K562 (cell line): ENCODE measurements at regions not wholly inside any gene's neighbourhood (a gene's known extent, or its start where the extent isn't known, plus 50 kb on each side); places are given as distances from the start of the nearest gene placed in this dataset.

ENCODE experiments used
- ATAC-seq: fragments of 200-7000 bp; cut with Tn5 transposase; 3 replicates; pipeline ENCODE4 v1.9.1; 2020; ENCODE audit warnings: moderate library complexity
- BruUV-seq: library from RNA; stranded (reverse); fragments of 400-500 nt; replicated peaks from 2 replicates; lab custom pipeline; 2021; lab: Mats Ljungman, UMichigan
- CTCF ChIA-PET: fragments of 300-600 bp; formaldehyde crosslinking; extraction: SDS; loops from one replicate; lab custom pipeline; 2021; ENCODE audit warnings: low intra/inter-chr PET ratio; lab: Yijun Ruan, JAX
- POLR2A ChIA-PET: fragments of 300-600, 350-650 bp; sonication (Branson Sonifier 250); formaldehyde crosslinking; extraction: SDS; loops from one replicate; lab custom pipeline; 2021; ENCODE audit warnings: antibody characterized with exemption, inconsistent platforms; lab: Yijun Ruan, JAX
- DNase-seq, 4 experiments: peaks; one replicate each; pipeline versions ENCODE4 v3.0.0 to v3.0.0-alpha.2; 2011 to 2018; ENCODE audit warnings: low spot score in 3 of 4, mixed read lengths in 3 of 4; ENCODE audit errors: extremely low read depth in 1 of 4
- FAIRE-seq: peaks from 2 replicates; lab custom pipeline; 2011; peaks lifted over from hg19 to GRCh38; lab: Jason Lieb, UNC
- H2AFZ ChIP-seq: 2 replicates; pipeline ENCODE4 v1.6.0; 2011; ENCODE audit warnings: low read depth, low read length, control low read depth, inconsistent platforms
- H3K27ac ChIP-seq: fragments of 200-600 bp; 3 replicates; pipeline ENCODE4 v1.8.0; 2011; ENCODE audit warnings: low read depth, mild to moderate bottlenecking, control low read depth, inconsistent platforms, low read length, moderate library complexity, mixed read lengths; ENCODE audit errors: extremely low read depth
- H3K27me3 ChIP-seq, 2 experiments: fragments of 300-600 bp in 1 of 2; 2 replicates in 1 of 2; 3 replicates in 1 of 2; pipeline versions ENCODE4 v1.6.0 to v1.8.0; 2011; ENCODE audit warnings: inconsistent platforms in 2 of 2, low read length in 2 of 2, mild to moderate bottlenecking in 1 of 2, mixed read lengths in 1 of 2, moderate library complexity in 1 of 2; ENCODE audit not compliant: control insufficient read depth in 2 of 2, insufficient read depth in 2 of 2
- H3K36me3 ChIP-seq: fragments of 300-600 bp; 3 replicates; pipeline ENCODE4 v1.8.0; 2011; ENCODE audit warnings: mild to moderate bottlenecking, low read length, inconsistent platforms; ENCODE audit not compliant: control insufficient read depth, insufficient read depth
- H3K4me1 ChIP-seq, 2 experiments: fragments of 200-600 bp in 1 of 2; replicated peaks in 1 of 2; 2 replicates in 1 of 2; 3 replicates in 1 of 2; pipeline versions ENCODE4 v1.5.1 to v1.8.0; 2011; ENCODE audit warnings: inconsistent platforms in 2 of 2, low read length in 2 of 2, mild to moderate bottlenecking in 1 of 2, mixed read lengths in 1 of 2, moderate library complexity in 1 of 2; ENCODE audit not compliant: control insufficient read depth in 2 of 2, insufficient read depth in 2 of 2
- H3K4me2 ChIP-seq: 2 replicates; pipeline ENCODE4 v1.6.1; 2011; ENCODE audit warnings: low read length, control low read depth, inconsistent platforms, mixed read lengths; ENCODE audit not compliant: insufficient read depth
- H3K4me3 ChIP-seq: fragments of 200-600 bp; sonication (generic), shearing (Covaris generic); 2 replicates; pipeline ENCODE4 v1.5.1; 2016; ENCODE audit warnings: control low read depth, inconsistent platforms
- H3K79me2 ChIP-seq: fragments of 200-600 bp; 3 replicates; pipeline ENCODE4 v1.8.0; 2011; ENCODE audit warnings: low read length, inconsistent platforms; ENCODE audit not compliant: control insufficient read depth, insufficient read depth
- H3K9ac ChIP-seq, 2 experiments: 2 replicates each; pipeline versions ENCODE4 v1.6.0 to v1.6.1; 2011; ENCODE audit warnings: low read depth in 2 of 2, low read length in 2 of 2, control low read depth in 1 of 2, inconsistent platforms in 1 of 2, mild to moderate bottlenecking in 1 of 2, mixed read lengths in 1 of 2; ENCODE audit not compliant: insufficient read depth in 1 of 2
- H3K9me1 ChIP-seq: one replicate; pipeline ENCODE4 v1.6.0; 2011; ENCODE audit warnings: inconsistent platforms, mild to moderate bottlenecking, low read length, moderate library complexity; ENCODE audit not compliant: control insufficient read depth, insufficient read depth
- H3K9me3 ChIP-seq: replicated peaks from 2 replicates; pipeline ENCODE4 v1.5.1; 2011; ENCODE audit warnings: low read depth, low read length, inconsistent platforms; ENCODE audit not compliant: control insufficient read depth, insufficient read depth
- H4K20me1 ChIP-seq: replicated peaks from 2 replicates; pipeline ENCODE4 v1.6.1; 2011; ENCODE audit warnings: low read length, inconsistent platforms, mixed read lengths; ENCODE audit not compliant: control insufficient read depth, insufficient read depth
- GATA2 ChIP-seq: sonication (generic); formaldehyde crosslinking; IDR thresholded peaks from 2 replicates; pipeline ENCODE4 v1.4.0; 2020; ENCODE audit warnings: mild to moderate bottlenecking, missing genetic modification reagents
- HDGF ChIP-seq: fragments of 450-650 bp; IDR thresholded peaks from 2 replicates; pipeline ENCODE4 v1.6.1; 2016
- HEY1 ChIP-seq: fragments of 250-450 bp; sonication (Bioruptor Pico); IDR thresholded peaks from 2 replicates; pipeline ENCODE4 v1.5.0; 2020; ENCODE audit warnings: mild to moderate bottlenecking, moderate library complexity, borderline replicate concordance
- LEF1 ChIP-seq: fragments of 450-650 bp; IDR thresholded peaks from 2 replicates; pipeline ENCODE4 v1.6.1; 2016; ENCODE audit warnings: mild to moderate bottlenecking
- NBN ChIP-seq: fragments of 450-650 bp; IDR thresholded peaks from 2 replicates; pipeline ENCODE4 v1.6.1; 2016; ENCODE audit warnings: low read depth, mild to moderate bottlenecking
- PHTF2 ChIP-seq: fragments of 250-450 bp; sonication (Bioruptor Pico); IDR thresholded peaks from 2 replicates; pipeline ENCODE4 v1.5.0; 2021; ENCODE audit warnings: mild to moderate bottlenecking
- SIRT6 ChIP-seq: IDR thresholded peaks from one replicate; pipeline ENCODE4 v1.6.1; 2012; ENCODE audit warnings: low read depth, mild to moderate bottlenecking, control low read depth, inconsistent platforms, low read length, moderate library complexity
- SMARCB1 ChIP-seq: IDR thresholded peaks from 2 replicates; pipeline ENCODE4 v1.6.1; 2011; ENCODE audit warnings: improper control_type of control experiment, low read depth; ENCODE audit not compliant: insufficient read length
- SUPT5H ChIP-seq: fragments of 450-650 bp; IDR thresholded peaks from 2 replicates; pipeline ENCODE4 v1.6.1; 2016
- TCF7L2 ChIP-seq: fragments of 150-350 bp; IDR thresholded peaks from 2 replicates; pipeline ENCODE4 v1.6.1; 2016; ENCODE audit warnings: low read depth, mild to moderate bottlenecking, low read length, moderate library complexity
- ZNF217 ChIP-seq: sonication (generic); formaldehyde crosslinking; IDR thresholded peaks from 2 replicates; pipeline ENCODE4 v1.8.0; 2022; ENCODE audit warnings: mild to moderate bottlenecking, missing genetic modification reagents
- WGBS: fragments of 100-300 bp; shearing (Covaris generic); methylation state at CpG from one replicate; pipeline ENCODE4 v1.1.6; 2016; ENCODE audit warnings: low coverage, mixed read lengths; ENCODE audit not compliant: insufficient coverage; ENCODE audit errors: missing lambda C conversion rate; 5-methylcytosine and 5-hydroxymethylcytosine counted together
- in situ Hi-C: fragments of 300-500 bp; cut with MboI; formaldehyde crosslinking; loops from 4 replicates; pipeline ENCODE4 v1.15.0; 2018; ENCODE audit warnings: inconsistent platforms, mixed read lengths
- intact Hi-C: fragments of 100-400 bp; cut with micrococcal nuclease; formaldehyde crosslinking; loops from 2 replicates; pipeline ENCODE4 v1.14.2; 2022
- TF ChIP-seq, protein P1 (sequence below): fragments of 250-450 bp; sonication (Bioruptor Pico); IDR thresholded peaks from 2 replicates; pipeline ENCODE4 v1.4.0; 2020
- TF ChIP-seq, protein P2 (sequence below), 2 experiments: fragments of 150-350 bp in 1 of 2; IDR thresholded peaks; 2 replicates each; pipeline ENCODE4 v1.6.1; 2012 to 2016; ENCODE audit warnings: low read depth in 2 of 2, low read length in 2 of 2, mild to moderate bottlenecking in 1 of 2, moderate library complexity in 1 of 2
- TF ChIP-seq, protein P3 (sequence below): IDR thresholded peaks from 3 replicates; pipeline ENCODE4 v1.6.1; 2011; ENCODE audit warnings: borderline replicate concordance, mild to moderate bottlenecking, moderate library complexity; ENCODE audit not compliant: insufficient read length; ENCODE audit errors: extremely low read depth

DNA sequence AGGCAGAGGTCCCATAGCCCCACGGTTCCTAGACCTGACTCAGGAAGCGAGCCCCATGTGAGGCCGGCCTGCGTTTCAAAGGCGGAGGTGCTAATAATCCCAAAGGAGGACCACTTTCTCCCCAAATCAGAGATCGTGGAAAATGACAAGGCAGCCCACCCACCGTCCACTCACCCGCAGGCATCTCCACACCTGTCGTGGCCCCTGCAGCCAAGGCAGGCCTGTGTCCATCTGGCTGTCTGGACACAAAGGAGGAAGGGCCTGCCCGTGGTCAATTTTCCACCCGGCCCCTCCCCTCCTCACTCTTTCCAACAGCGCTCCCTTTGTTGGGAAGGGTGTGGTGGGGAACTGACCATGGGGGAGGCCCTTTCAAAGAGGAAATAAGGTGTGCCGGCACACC lies 125.3 kb upstream of the TMEM132D start:
- no peak overlapping the region for H3K27ac ChIP-seq
- no peaks in the 10 kb centered on the region for H3K79me2 ChIP-seq
- in situ Hi-C loops (loop anchor here (25.0 kb wide), 1 partner anchor 708 kb away; no protein-coding TSS in a partner anchor), intact Hi-C loops (no loop called here)
- no peak overlapping the region for H3K4me2 ChIP-seq
- H2AFZ ChIP-seq: no peak overlapping the region
- H3K9me1 ChIP-seq: no peaks in the 10 kb centered on the region
- H3K4me1 ChIP-seq: no peaks in the 10 kb centered on the region
- ChIA-PET CTCF (no interaction called here), POLR2A (no interaction called here)
- DNase-seq (no peak), FAIRE-seq (no peak), ATAC-seq (no peak)
- WGBS: 0% methylated on average over 10 of the region's 13 CpGs
- H4K20me1 ChIP-seq: no peaks in the 10 kb centered on the region
- H3K27me3 ChIP-seq: peaks cover 0 to 9% of the 10 kb centered on the region in 2 experiments; a peak in 4 of 5 replicates
- H3K4me3 ChIP-seq: no peak overlapping the region
- no peak overlapping the region for H3K9ac ChIP-seq
- H3K9me3 ChIP-seq: no peaks in the 10 kb centered on the region
- TF ChIP-seq HDGF: no peak
- TF ChIP-seq NBN: no peak
- TF ChIP-seq ZNF217 (CRISPR knock-in tag): no peak
- TF ChIP-seq SMARCB1: no peak
- TF ChIP-seq, protein P1, sequence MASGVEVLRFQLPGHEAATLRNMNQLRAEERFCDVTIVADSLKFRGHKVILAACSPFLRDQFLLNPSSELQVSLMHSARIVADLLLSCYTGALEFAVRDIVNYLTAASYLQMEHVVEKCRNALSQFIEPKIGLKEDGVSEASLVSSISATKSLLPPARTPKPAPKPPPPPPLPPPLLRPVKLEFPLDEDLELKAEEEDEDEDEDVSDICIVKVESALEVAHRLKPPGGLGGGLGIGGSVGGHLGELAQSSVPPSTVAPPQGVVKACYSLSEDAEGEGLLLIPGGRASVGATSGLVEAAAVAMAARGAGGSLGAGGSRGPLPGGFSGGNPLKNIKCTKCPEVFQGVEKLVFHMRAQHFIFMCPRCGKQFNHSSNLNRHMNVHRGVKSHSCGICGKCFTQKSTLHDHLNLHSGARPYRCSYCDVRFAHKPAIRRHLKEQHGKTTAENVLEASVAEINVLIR: no peak
- no peak for TF ChIP-seq HEY1 (CRISPR knock-in tag)
- TF ChIP-seq, protein P2, sequence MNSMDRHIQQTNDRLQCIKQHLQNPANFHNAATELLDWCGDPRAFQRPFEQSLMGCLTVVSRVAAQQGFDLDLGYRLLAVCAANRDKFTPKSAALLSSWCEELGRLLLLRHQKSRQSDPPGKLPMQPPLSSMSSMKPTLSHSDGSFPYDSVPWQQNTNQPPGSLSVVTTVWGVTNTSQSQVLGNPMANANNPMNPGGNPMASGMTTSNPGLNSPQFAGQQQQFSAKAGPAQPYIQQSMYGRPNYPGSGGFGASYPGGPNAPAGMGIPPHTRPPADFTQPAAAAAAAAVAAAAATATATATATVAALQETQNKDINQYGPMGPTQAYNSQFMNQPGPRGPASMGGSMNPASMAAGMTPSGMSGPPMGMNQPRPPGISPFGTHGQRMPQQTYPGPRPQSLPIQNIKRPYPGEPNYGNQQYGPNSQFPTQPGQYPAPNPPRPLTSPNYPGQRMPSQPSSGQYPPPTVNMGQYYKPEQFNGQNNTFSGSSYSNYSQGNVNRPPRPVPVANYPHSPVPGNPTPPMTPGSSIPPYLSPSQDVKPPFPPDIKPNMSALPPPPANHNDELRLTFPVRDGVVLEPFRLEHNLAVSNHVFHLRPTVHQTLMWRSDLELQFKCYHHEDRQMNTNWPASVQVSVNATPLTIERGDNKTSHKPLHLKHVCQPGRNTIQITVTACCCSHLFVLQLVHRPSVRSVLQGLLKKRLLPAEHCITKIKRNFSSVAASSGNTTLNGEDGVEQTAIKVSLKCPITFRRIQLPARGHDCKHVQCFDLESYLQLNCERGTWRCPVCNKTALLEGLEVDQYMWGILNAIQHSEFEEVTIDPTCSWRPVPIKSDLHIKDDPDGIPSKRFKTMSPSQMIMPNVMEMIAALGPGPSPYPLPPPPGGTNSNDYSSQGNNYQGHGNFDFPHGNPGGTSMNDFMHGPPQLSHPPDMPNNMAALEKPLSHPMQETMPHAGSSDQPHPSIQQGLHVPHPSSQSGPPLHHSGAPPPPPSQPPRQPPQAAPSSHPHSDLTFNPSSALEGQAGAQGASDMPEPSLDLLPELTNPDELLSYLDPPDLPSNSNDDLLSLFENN (IDR thresholded peaks at IDR 0.05; ENCODE audit: low read depth in 2 of 2, low read length in 2 of 2): no peak
- TF ChIP-seq, protein P3, sequence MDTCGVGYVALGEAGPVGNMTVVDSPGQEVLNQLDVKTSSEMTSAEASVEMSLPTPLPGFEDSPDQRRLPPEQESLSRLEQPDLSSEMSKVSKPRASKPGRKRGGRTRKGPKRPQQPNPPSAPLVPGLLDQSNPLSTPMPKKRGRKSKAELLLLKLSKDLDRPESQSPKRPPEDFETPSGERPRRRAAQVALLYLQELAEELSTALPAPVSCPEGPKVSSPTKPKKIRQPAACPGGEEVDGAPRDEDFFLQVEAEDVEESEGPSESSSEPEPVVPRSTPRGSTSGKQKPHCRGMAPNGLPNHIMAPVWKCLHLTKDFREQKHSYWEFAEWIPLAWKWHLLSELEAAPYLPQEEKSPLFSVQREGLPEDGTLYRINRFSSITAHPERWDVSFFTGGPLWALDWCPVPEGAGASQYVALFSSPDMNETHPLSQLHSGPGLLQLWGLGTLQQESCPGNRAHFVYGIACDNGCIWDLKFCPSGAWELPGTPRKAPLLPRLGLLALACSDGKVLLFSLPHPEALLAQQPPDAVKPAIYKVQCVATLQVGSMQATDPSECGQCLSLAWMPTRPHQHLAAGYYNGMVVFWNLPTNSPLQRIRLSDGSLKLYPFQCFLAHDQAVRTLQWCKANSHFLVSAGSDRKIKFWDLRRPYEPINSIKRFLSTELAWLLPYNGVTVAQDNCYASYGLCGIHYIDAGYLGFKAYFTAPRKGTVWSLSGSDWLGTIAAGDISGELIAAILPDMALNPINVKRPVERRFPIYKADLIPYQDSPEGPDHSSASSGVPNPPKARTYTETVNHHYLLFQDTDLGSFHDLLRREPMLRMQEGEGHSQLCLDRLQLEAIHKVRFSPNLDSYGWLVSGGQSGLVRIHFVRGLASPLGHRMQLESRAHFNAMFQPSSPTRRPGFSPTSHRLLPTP: no peak
- no peak for TF ChIP-seq PHTF2 (CRISPR knock-in tag)
- TF ChIP-seq SIRT6: no peak
- TF ChIP-seq GATA2 (CRISPR knock-in tag): no peak
- TF ChIP-seq LEF1: no peak
- TF ChIP-seq TCF7L2: no peak
- no peak for TF ChIP-seq SUPT5H
- BruUV-seq: no TSS peak
- no peaks in the 10 kb centered on the region for H3K36me3 ChIP-seq
